ENCODE measurements at regions not wholly inside any gene's neighbourhood (a gene's known extent, or its start where the extent isn't known, plus 50 kb on each side); places are given as distances from the start of the nearest gene placed in this dataset.

DNA sequence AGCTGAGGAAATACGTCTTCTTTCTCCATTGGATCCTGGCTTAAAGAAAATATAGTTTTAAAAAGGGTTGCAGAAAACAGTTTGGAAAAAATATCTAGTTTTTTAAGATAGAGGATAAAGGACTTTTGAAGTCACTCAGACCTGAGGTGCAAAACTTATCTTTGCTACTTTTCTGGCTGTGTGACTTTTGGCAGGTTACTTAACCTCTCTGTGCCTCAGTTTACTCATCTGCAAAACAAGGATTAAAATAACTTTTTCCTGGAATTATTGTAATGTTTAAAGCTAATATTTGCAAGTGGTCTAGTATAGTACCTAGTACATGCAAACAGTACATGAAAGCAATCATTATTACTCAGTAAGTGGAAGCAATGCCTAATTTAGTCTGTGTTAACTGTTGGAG is 176.8 kb downstream of the TBX5 start:
- TF ChIP-seq, protein P1, sequence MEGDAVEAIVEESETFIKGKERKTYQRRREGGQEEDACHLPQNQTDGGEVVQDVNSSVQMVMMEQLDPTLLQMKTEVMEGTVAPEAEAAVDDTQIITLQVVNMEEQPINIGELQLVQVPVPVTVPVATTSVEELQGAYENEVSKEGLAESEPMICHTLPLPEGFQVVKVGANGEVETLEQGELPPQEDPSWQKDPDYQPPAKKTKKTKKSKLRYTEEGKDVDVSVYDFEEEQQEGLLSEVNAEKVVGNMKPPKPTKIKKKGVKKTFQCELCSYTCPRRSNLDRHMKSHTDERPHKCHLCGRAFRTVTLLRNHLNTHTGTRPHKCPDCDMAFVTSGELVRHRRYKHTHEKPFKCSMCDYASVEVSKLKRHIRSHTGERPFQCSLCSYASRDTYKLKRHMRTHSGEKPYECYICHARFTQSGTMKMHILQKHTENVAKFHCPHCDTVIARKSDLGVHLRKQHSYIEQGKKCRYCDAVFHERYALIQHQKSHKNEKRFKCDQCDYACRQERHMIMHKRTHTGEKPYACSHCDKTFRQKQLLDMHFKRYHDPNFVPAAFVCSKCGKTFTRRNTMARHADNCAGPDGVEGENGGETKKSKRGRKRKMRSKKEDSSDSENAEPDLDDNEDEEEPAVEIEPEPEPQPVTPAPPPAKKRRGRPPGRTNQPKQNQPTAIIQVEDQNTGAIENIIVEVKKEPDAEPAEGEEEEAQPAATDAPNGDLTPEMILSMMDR (IDR thresholded peaks at IDR 0.05; ENCODE audit: low read depth, low read length, poor library complexity, severe bottlenecking): no peak
- no peak for TF ChIP-seq EZH2phosphoT487 (IDR thresholded peaks at IDR 0.05; ENCODE audit: borderline replicate concordance, low read length)

Measured in DOHH2 (cell line).